Stimulated activated CD4-positive, alpha-beta T cell treated with anti-CD3 and anti-CD28 coated beads, Interleukin-2, amount 100 ng/mL, for 4 hours (primary cell): ENCODE measurements at regions not wholly inside any gene's neighbourhood (a gene's known extent, or its start where the extent isn't known, plus 50 kb on each side); places are given as distances from the start of the nearest gene placed in this dataset.
A peak's percentile ranks its signal among the peaks of the same experiment; 100 is the strongest.

ENCODE experiments used
- DNase-seq: peaks from one replicate; pipeline ENCODE4 v3.0.0-alpha.2; 2020; ENCODE audit warnings: low read depth

DNA sequence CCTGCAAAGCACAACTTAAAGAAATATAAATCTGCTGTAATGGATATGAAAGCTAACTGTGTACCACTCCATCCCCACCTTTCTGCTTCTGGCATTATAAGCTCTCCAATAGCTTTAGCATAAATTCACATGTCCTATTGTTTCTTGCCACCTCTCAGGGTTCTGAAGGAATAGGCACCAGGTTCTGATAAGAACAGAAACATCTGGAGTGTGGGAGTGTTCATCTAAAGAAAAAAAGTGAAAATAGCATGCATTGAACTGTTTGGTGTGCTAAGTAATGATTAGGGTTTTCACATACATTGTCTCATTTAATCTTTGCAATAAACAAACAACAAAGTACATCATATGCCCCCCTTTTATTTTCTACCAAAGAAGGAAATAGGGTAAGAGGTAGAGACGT lies 72.3 kb downstream of the FAM76B start:
- DNase-seq, result no peak

GRCh38 chr11:95716266-95716665 lies 73.3 kb downstream of the FAM76B start:
- no peak for DNase-seq

GRCh38 chr11:95715777-95716241 lies 73.8 kb downstream of the FAM76B start:
- peak; percentile 38 for DNase-seq

DNA sequence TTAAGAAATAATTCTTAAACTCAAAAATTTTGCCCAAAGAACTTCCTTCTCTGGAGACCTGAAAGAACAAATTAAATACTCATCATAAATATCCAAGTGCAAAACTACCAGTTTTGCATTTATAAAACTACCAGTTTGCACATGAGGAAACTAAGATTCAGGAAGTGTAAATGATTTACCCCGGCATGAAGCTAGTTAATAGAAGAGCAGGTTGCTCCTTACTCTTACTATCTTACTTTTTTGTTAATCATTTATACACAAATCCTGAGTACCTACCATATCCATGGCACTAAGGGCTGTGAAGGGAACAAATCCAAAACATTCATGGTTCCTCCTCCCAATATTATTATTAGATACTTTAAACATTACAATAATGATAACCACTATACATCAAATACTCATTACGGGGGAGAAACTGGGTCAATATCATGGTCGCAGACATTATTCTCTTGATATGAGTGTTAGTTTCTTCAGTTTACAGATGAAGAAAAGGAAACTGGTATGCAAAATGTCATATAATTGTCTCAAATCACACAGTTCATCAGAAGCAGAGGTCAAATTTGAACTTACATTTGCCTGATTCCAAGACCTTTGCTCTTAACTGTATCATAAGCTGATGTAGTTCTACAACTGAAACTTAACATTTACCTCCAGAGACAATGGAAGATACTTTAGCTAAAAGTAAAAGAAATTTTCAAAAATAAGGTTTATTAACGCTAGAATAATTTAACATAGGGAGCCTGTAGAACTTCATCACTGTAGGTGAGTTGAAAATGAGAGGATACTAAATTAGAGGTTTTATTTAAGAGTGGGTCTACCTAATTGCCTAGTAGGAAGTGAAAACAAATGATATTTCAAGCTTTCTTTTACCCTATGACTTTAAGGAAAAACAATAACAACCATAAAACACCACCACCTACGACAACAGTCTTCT lies 74.5 kb downstream of the FAM76B start:
- no peak for DNase-seq

DNA sequence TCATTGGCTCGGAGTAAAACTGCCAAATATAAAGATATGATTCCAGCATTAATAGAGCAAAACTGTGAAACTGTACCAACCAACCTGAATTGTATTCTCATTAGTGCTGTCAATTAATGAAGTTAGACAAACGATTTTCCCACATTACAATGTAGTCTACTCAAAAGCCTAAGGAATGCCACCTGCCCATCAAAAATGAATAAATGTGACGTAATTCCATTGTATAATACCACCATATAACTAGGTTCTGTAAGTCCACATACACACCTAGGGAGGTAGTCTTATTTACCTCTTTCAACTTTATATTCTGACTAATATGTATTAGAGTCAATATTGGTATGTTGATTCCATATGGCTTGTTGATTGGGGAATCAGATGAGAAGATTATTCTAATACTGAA lies 76.2 kb downstream of the FAM76B start:
- DNase-seq, result no peak

DNA sequence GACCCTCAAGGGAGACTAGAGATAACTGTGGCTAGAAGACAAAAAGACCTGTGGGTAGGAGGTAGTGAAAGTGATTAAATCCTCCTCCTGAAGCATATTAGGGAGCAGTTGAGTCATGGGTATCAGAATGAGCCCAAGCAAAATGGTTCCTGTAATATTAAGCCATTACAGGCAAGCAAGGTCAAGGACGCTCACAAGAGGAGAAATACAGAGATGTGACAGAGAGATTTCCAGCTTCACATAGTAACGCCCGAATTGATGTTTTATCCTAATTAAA lies 77.7 kb downstream of the FAM76B start:
- no peak for DNase-seq

- no peak for DNase-seq
Measured at GRCh38 chr11:95711162-95711944, 78.2 kb downstream of the FAM76B start.

DNA sequence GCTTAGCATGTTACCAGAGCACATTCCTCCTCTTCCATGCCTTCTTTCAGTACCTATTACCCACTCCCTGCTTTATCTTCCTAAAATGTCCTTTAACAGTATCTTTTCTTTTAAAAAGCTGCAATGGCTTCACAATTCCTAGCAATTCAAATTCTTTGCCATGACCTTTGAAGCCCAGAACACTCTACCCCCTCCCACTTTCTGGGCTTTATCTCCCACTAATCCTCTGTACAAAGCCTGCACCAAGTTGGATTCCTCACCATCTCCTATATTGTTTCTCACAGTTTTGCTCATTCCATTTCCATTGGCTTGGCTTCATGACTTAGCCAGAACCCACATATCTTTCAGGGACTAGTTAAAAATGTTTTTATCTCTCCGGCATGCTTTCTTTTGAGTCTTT lies 80.9 kb downstream of the FAM76B start:
- no peak for DNase-seq

GRCh38 chr11:95706974-95707387 lies 82.6 kb downstream of the FAM76B start:
- DNase-seq, result no peak

DNA sequence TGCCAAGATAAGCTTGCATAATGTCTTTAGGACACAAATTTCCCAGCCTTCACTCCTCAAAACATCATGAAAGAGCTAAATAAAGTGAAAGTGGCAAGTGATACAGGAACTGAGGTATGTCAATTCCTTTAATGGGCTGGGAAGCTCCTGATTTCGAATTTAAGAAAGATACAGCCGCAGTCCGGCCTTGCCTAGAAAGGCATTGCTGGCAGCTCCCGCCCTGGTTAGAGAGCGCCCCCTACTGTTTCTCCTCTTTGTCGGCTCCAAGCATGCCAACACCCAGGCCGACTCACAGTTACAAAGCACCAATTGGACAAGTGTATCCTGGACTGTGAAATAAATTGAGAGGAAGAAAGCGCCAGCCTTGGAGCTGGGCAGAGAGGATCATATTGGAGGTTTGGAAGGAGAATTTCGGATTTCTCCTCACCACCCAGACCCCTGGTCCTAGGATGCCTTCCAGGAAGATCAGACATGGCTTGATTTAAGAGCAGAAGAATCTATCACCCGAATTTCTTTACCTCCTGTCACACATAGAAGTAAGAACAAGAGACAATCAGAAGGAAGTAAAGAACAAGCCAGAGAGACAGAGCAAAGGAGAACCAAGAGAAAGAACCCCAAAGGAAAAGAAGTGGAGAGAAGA lies 84.0 kb downstream of the FAM76B start:
- peak; percentile 83 for DNase-seq

DNA sequence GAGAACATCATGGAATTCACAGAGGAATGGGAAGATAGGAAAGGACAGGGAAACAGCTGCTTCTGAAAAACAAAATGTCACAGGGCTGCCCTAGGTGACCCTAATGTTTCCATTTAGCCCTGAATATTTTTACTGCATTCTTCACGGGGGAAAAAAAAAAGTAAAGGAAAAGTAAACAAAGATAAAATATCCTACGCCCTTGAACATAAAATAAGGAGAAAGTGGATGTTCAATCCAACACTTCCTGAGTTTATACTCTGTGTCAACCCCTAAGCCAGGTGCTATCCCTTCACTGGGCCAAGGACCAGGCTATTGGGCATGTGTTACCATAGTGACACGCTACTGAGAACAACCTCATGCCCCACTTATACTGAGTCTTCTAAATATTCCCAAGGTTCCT lies 84.7 kb downstream of the FAM76B start:
- DNase-seq, result no peak

- DNase-seq, result peak; percentile 19
Measured at GRCh38 chr11:95703049-95703448, 86.5 kb downstream of the FAM76B start.

GRCh38 chr11:95702526-95702925 lies 87.1 kb downstream of the FAM76B start:
- DNase-seq, result no peak

- no peak for DNase-seq
Measured at GRCh38 chr11:95700471-95700817, 89.1 kb downstream of the FAM76B start.

- no peak for DNase-seq
Measured at GRCh38 chr11:95699631-95700470, 89.7 kb downstream of the FAM76B start.

DNA sequence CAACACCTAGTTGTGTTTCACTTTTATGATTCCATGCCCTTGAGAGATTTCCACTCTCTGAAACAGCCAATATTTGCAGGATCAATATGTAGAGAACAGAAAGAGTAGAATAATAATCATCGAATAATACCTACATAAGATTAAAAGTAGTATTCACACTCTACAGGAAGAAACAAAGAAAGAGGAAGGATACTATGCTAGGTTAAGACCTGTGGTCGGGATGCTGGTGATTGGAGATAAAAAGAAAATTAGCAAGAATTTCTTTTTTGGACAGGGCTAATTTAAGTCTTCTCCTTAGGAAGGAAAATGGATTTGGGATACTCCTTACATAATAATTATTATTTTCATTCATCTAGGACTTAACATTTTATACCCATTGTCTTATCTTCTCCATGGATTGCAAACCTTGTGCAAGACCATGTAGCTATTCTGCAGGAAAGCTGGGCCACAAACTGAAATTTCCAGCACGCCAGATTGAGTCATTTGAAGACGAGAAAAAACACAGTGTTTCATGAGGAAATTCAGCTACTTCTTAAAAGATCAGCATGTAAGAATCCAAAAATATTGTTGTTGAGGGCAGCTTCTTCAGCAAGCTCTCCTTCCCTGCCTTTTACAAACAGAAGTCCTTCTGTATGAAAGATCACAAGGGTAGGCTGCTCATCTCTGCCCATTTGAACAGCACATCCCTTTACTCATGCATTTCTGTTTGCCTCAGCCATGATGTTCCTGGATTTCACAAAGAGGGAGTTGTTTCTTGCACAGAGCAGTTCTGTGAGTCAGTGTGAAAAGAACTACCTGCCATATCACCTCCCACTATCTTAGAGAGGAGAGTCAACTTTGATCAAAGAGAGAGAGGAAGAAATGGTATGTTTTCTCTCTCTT lies 90.7 kb downstream of the FAM76B start:
- DNase-seq, result no peak

- no peak for DNase-seq
Measured at GRCh38 chr11:95697614-95698408, 91.8 kb downstream of the FAM76B start.

DNA sequence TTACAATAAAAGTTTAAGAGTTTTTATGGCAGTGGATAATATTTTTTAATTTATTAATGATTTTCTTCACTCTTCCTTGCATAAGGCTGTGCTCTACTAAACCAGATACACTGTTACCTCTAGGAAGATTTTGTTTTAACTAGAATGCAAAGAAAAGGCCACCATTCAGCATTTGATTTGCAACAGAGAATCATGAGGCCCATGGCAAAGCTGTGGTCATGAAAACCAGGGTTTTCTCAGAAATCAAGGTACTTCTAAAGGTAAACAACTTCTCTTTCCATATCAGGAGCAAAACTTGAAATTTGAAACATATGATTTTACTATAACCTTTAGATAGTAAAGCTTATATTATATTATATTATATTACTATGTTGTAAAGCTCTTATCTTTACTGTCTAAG lies 94.4 kb downstream of the FAM76B start:
- no peak for DNase-seq

DNA sequence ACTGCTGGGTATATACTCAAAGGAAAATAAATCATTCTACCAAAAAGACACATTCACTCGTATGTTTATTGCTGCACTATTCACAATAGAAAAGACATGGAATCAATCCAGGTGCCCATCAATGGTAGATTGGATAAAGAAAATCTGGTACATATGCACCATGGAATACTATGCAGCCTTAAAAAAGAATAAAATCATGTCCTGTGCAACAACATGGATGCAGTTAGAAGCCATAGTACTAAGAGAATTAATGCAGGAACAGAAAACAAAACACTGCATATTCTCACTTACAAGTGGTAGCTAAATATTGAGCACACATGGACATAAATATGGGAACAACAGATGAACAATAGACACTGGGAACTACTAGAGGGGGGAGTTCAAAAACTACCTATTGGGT lies 96.3 kb downstream of the FAM76B start:
- no peak for DNase-seq
